Bronchial epithelial cell (primary cell): ENCODE measurements at regions not wholly inside any gene's neighbourhood (a gene's known extent, or its start where the extent isn't known, plus 50 kb on each side); places are given as distances from the start of the nearest gene placed in this dataset.

Experiments
- DNase-seq: peaks from one replicate; pipeline ENCODE4 v3.0.0-alpha.2; 2010; ENCODE audit warnings: low read depth
- FAIRE-seq: peaks from 2 replicates; lab custom pipeline; 2011; peaks lifted over from hg19 to GRCh38; lab: Jason Lieb, UNC
- H3K27me3 ChIP-seq: 2 replicates; pipeline ENCODE4 v1.5.1; 2011; ENCODE audit warnings: low read length; ENCODE audit not compliant: control insufficient read depth, insufficient read depth
- H3K36me3 ChIP-seq: 2 replicates; pipeline ENCODE4 v1.5.1; 2011; ENCODE audit warnings: low read length; ENCODE audit not compliant: control insufficient read depth, insufficient read depth
- H3K4me3 ChIP-seq: 2 replicates; pipeline ENCODE4 v1.5.1; 2011; ENCODE audit warnings: mild to moderate bottlenecking, low read depth, low read length, control low read depth
- TF ChIP-seq, protein P1 (sequence below): IDR thresholded peaks from 2 replicates; pipeline ENCODE4 v1.5.1; 2011; ENCODE audit warnings: mild to moderate bottlenecking, moderate library complexity, low read length, control low read depth, inconsistent platforms; ENCODE audit not compliant: insufficient read depth, severe bottlenecking

DNA sequence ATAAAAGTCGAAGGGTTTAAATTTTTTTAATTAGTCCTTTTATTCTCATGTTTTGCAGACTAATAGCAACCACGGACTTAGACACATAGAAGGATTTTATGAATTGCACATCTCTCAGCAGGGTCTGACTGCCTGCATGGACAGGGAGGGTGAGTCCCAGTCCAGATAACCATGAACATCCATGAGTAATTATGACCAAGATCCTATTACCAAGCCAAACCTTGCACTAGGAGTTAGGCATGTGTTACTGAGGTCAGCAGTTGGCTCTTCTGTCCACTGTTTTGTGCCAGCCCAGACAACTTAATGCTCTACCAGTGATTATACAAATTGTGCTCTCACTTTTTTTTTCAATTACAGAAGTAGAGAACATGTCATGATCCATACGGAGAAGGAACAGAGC lies 211.2 kb downstream of the MAFB start:
- TF ChIP-seq, protein P1, sequence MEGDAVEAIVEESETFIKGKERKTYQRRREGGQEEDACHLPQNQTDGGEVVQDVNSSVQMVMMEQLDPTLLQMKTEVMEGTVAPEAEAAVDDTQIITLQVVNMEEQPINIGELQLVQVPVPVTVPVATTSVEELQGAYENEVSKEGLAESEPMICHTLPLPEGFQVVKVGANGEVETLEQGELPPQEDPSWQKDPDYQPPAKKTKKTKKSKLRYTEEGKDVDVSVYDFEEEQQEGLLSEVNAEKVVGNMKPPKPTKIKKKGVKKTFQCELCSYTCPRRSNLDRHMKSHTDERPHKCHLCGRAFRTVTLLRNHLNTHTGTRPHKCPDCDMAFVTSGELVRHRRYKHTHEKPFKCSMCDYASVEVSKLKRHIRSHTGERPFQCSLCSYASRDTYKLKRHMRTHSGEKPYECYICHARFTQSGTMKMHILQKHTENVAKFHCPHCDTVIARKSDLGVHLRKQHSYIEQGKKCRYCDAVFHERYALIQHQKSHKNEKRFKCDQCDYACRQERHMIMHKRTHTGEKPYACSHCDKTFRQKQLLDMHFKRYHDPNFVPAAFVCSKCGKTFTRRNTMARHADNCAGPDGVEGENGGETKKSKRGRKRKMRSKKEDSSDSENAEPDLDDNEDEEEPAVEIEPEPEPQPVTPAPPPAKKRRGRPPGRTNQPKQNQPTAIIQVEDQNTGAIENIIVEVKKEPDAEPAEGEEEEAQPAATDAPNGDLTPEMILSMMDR = no peak
- H3K36me3 ChIP-seq = no peaks in the 10 kb centered on the region
- FAIRE-seq (no peak), DNase-seq (peak; percentile 42)
- H3K4me3 ChIP-seq = no peak overlapping the region
- H3K27me3 ChIP-seq = no peaks in the 10 kb centered on the region

- FAIRE-seq = no peak
These were observed 212.6 kb downstream of the MAFB start for GRCh38 chr20:40476461-40476860.

GRCh38 chr20:40472905-40473304 lies 216.1 kb downstream of the MAFB start:
- FAIRE-seq (no peak), DNase-seq (peak; percentile 72)
- no peaks in the 10 kb centered on the region for H3K36me3 ChIP-seq
- H3K27me3 ChIP-seq = no peaks in the 10 kb centered on the region
- TF ChIP-seq, protein P1 = no peak
- no peak overlapping the region for H3K4me3 ChIP-seq

More at GRCh38 chr20:40476461-40476860, 212.6 kb downstream of the MAFB start:
- Histone ChIP-seq H3K36me3 (no peaks in the 10 kb centered on the region), H3K4me3 (no peak overlapping the region), H3K27me3 (no peaks in the 10 kb centered on the region)
- TF ChIP-seq, protein P1 = no peak
- DNase-seq = no peak

GRCh38 chr20:40471261-40471629 lies 217.8 kb downstream of the MAFB start:
- FAIRE-seq (no peak), DNase-seq (peak; percentile 40)
- no peaks in the 10 kb centered on the region for H3K27me3 ChIP-seq
- H3K4me3 ChIP-seq = no peak overlapping the region
- no peaks in the 10 kb centered on the region for H3K36me3 ChIP-seq
- TF ChIP-seq, protein P1 = peak; percentile 66

DNA sequence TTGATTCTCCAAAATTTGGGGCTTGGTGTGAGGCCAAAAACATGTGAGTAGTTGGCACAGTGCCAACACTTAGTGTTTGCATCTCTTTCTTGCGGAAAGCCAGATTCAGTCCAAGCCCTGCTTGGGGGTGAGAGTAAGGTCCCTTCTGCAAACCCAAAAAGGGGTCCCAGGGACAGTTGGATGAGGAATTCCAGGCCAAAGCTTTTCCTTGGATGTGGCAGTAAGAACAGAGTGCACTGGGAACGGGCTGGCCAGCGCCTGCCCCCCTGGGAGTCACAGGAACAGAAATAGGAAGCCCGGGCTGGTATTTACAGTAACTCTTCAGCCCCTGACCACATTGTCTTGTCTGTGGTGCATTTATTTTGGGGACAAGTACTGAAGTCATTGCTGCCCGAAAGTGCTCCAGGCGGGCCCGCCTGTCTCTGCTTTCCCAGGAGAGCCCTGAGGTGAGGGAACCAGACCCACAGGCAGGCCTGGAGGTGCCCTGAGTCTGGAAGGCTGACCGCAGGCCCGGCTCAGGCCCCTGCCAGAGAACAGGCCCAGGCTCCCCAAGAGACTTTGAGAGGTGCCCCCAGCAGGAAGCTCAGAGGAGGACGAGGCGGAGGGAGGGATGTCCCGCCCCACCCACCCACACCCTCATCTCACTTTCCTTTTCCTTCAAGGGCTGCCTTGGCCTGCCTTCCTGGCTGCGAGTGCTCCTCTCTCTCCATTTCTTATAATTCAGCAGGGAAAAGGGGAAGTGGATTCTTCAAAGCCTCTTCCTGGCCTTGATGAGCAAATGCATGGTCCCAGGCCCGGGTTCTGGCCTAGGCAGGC lies 218.4 kb downstream of the MAFB start:
- FAIRE-seq = no peak
- no peaks in the 10 kb centered on the region for H3K36me3 ChIP-seq
- TF ChIP-seq, protein P1 = no peak
- H3K27me3 ChIP-seq = no peaks in the 10 kb centered on the region
- no peak overlapping the region for H3K4me3 ChIP-seq
- no peak for DNase-seq

DNA sequence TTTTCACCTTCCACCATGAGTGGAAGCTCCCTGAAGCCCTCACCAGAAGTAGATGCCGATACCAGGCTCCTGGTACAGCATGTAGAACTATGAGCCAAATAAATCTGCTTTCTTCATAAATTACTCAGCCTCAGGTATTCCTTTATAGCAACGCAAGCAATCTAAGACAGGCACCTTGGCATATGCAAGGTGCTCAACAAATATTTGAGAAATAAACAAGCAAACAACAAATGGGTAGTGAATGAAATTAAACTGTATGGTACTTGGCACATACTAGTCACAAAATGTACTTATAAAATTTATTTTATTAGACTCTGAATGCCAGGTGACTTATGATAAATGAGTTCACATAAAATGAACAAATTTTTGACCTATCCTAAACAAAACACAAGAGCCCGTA lies 220.3 kb downstream of the MAFB start:
- H3K27me3 ChIP-seq = no peaks in the 10 kb centered on the region
- FAIRE-seq (no peak), DNase-seq (no peak)
- H3K36me3 ChIP-seq = no peaks in the 10 kb centered on the region
- TF ChIP-seq, protein P1 = no peak
- H3K4me3 ChIP-seq = no peak overlapping the region
